Vagina (tissue), 2 donors: ENCODE measurements at regions not wholly inside any gene's neighbourhood (a gene's known extent, or its start where the extent isn't known, plus 50 kb on each side); places are given as distances from the start of the nearest gene placed in this dataset.

ENCODE experiments used
- DNase-seq, 2 donors: peaks; one replicate each; pipeline ENCODE4 v3.0.0-alpha.2; 2017; ENCODE audit errors: extremely low spot score in 2 of 2
- H3K27ac ChIP-seq: fragments of 200-600 bp; sonication (generic); one replicate; pipeline ENCODE4 v1.5.1; 2019
- H3K27me3 ChIP-seq: fragments of 200-600 bp; sonication (generic); one replicate; pipeline ENCODE4 v1.5.1; 2019
- H3K36me3 ChIP-seq, 2 donors: fragments of 200-600 bp; sonication (generic); one replicate each; pipeline ENCODE4 v1.5.1; 2017 to 2019
- H3K4me1 ChIP-seq: fragments of 200-600 bp; sonication (generic); one replicate; pipeline ENCODE4 v1.5.1; 2019
- H3K4me3 ChIP-seq, 2 donors: fragments of 200-600 bp; sonication (generic); 1 replicate in 1 of 2; 2 replicates in 1 of 2; pipeline ENCODE4 v1.5.1; 2016 to 2019
- H3K9me3 ChIP-seq: fragments of 200-600 bp; sonication (generic); one replicate; pipeline ENCODE4 v1.5.1; 2019
- CTCF ChIP-seq, 3 experiments: fragments of 450-650 bp in 2 of 3; fragments of 200-600 bp in 1 of 3; sonication (generic) in 1 of 3; IDR thresholded peaks; one replicate each; pipeline ENCODE4 v1.5.1; 2017 to 2019; ENCODE audit warnings: antibody characterized with exemption in 3 of 3, mild to moderate bottlenecking in 2 of 3, moderate library complexity in 2 of 3
- POLR2A ChIP-seq, 2 donors: fragments of 450-650 bp; IDR thresholded peaks; one replicate each; pipeline ENCODE4 v1.6.1; 2017; ENCODE audit warnings: antibody characterized with exemption in 2 of 2, mild to moderate bottlenecking in 2 of 2, moderate library complexity in 2 of 2
- POLR2AphosphoS5 ChIP-seq, 2 donors: sonication (generic); formaldehyde crosslinking; IDR thresholded peaks; one replicate each; pipeline ENCODE4 v1.9.0; 2017; ENCODE audit warnings: antibody characterized with exemption in 2 of 2, mild to moderate bottlenecking in 2 of 2, low read depth in 1 of 2; ENCODE audit not compliant: insufficient read depth in 1 of 2
- intact Hi-C: fragments of 100-400 bp; cut with DNase I; formaldehyde crosslinking; loops from one replicate; pipeline ENCODE4 v1.15.1; 2023

DNA sequence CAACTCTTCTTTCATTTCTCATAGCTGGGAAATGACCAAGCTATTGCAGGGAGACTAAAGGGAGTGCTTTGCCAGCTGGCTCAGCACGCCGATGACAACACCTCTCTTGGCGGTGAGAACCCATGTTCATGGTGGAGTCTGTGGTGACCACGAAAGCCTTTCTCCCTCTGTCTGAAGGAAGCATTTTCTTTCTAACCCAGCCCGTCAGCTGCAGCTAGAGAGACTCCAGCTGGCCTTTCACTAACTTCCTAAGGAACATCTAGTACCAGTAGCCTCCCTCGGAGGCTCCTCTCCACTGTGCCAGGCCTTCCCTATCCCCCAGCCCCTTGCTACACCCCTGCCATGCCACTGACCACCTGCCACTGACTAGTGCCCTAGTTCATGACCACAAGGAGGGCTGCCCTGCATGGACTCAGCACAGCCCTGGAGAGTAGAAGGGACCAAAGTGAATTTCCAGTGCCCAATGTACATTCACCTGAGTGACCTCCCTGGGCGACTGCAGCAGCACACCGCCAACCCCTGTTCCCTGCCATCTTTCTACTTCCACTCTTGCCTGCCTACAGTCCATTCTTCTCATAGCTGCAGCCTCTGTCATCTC, 81.3 kb downstream of the CBLN1 start:
- Histone ChIP-seq H3K27me3 (no peaks in the 10 kb centered on the region), H3K4me1 (no peaks in the 10 kb centered on the region), H3K36me3 (no peaks in the 10 kb centered on the region), H3K4me3 (no peak overlapping the region), H3K9me3 (no peaks in the 10 kb centered on the region), H3K27ac (no peak overlapping the region)
- peak in 1 of 2 donors; percentile 71 for DNase-seq
- TF ChIP-seq POLR2AphosphoS5 (IDR thresholded peaks at IDR 0.05; ENCODE audit: insufficient read depth in 1 of 2, low read depth in 1 of 2) = no peak
- TF ChIP-seq POLR2A (IDR thresholded peaks at IDR 0.05) = no peak
- no peak for TF ChIP-seq CTCF (IDR thresholded peaks at IDR 0.05)
- intact Hi-C loops = no loop called here

- intact Hi-C loops = no loop called here
- Histone ChIP-seq H3K36me3 (no peaks in the 10 kb centered on the region), H3K9me3 (no peaks in the 10 kb centered on the region), H3K27me3 (no peaks in the 10 kb centered on the region), H3K27ac (peak overlapping the region; percentile 11), H3K4me3 (no peak overlapping the region), H3K4me1 (no peaks in the 10 kb centered on the region)
- DNase-seq = no peak
- TF ChIP-seq CTCF (IDR thresholded peaks at IDR 0.05) (no peak), POLR2A (IDR thresholded peaks at IDR 0.05) (no peak), POLR2AphosphoS5 (IDR thresholded peaks at IDR 0.05; ENCODE audit: insufficient read depth in 1 of 2, low read depth in 1 of 2) (no peak)
These were observed 86.4 kb downstream of the CBLN1 start for GRCh38 chr16:49195237-49195548.

DNA sequence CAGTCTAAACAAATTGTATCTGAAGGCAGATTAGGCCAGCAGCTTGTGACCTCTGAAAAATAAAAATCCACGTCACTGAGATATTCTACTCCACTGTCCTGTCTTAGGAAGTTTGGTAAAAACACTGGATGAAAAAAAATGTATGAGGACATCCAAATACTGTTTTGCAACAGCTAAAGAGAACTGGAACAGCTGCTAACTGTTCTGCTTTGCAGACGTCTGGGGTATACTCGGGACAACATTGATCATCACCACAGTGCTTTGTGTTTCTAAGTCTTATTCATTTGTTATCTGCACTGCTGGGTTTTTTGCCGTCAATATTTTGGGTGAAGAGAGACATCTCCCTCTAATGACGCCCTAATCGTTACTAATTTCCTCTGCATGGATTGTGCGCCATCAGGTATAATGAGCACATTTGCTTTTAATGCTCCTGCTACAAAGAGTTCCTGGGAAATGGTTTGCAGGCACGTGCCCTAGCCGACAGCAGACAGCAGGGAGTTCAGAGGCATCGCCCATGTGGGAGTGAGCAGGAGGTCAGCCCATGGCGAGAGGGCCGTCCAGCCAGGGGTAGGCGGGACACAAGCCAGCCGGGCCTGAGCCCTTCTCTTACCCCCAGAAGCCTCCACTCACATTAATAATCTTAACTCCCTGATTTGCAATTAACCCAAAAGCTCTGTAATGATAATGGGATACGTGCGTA, 87.0 kb downstream of the CBLN1 start:
- no peaks in the 10 kb centered on the region for H3K9me3 ChIP-seq
- no peak for DNase-seq
- peak overlapping the region; percentile 11 for H3K27ac ChIP-seq
- no peaks in the 10 kb centered on the region for H3K36me3 ChIP-seq
- H3K4me1 ChIP-seq = no peaks in the 10 kb centered on the region
- H3K4me3 ChIP-seq = no peak overlapping the region
- no peak for TF ChIP-seq POLR2A (IDR thresholded peaks at IDR 0.05)
- TF ChIP-seq POLR2AphosphoS5 (IDR thresholded peaks at IDR 0.05; ENCODE audit: insufficient read depth in 1 of 2, low read depth in 1 of 2) = peak in 1 of 2 donors; percentile 20
- H3K27me3 ChIP-seq = no peaks in the 10 kb centered on the region
- intact Hi-C loops = no loop called here

DNA sequence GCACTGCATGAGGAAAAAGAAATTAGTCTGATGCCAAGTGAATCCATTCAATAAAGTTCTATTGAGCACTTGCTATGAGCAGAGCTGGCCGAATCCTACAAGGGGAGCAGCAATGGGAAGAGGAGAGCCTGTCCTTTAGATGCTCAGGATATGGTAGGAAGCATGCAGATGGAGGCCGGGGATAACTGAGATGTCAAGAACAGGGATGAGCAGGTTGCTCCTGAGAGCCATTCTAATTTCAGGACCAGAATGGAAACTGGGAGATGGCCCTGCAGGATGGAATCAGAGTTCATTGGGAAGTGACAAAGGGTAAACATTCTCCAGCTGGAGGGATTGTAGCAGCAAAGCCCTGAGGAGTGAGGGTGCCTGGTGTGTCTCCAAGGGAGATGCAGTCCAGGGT, 88.0 kb downstream of the CBLN1 start:
- no peaks in the 10 kb centered on the region for H3K27me3 ChIP-seq
- TF ChIP-seq POLR2A (IDR thresholded peaks at IDR 0.05) (no peak), CTCF (IDR thresholded peaks at IDR 0.05) (no peak), POLR2AphosphoS5 (IDR thresholded peaks at IDR 0.05; ENCODE audit: insufficient read depth in 1 of 2, low read depth in 1 of 2) (no peak)
- H3K4me1 ChIP-seq = no peaks in the 10 kb centered on the region
- DNase-seq = peak in 1 of 2 donors; percentile 65
- intact Hi-C loops = no loop called here
- no peaks in the 10 kb centered on the region for H3K9me3 ChIP-seq
- no peak overlapping the region for H3K4me3 ChIP-seq
- no peaks in the 10 kb centered on the region for H3K36me3 ChIP-seq
- H3K27ac ChIP-seq = no peak overlapping the region

DNA sequence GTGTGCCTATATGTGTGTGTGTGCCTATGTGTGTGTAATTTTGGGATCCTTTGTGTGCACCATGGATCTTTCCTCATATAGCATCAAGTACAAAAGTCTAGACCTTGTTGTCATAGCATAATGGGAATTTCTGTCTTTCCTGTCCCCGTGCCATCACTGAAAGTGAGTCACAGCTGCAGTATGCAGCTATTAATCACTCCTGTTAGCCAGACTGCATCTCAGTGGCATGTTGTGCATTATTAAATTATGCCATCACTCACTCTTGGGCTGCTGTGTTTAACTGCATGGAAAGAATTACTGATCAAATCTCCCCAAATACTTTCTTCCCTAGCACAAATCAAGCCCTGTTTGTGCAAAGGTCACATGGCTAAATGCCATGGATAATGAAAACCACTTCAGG, 92.4 kb downstream of the CBLN1 start:
- no peak for TF ChIP-seq CTCF (IDR thresholded peaks at IDR 0.05)
- no peak for TF ChIP-seq POLR2AphosphoS5 (IDR thresholded peaks at IDR 0.05; ENCODE audit: insufficient read depth in 1 of 2, low read depth in 1 of 2)
- TF ChIP-seq POLR2A (IDR thresholded peaks at IDR 0.05) = no peak
- Histone ChIP-seq H3K4me3 (no peak overlapping the region), H3K27ac (no peak overlapping the region), H3K4me1 (no peaks in the 10 kb centered on the region), H3K36me3 (no peaks in the 10 kb centered on the region), H3K27me3 (no peaks in the 10 kb centered on the region), H3K9me3 (no peaks in the 10 kb centered on the region)
- peak in 1 of 2 donors; percentile 29 for DNase-seq
- intact Hi-C loops = no loop called here
